ENCODE measurements at regions not wholly inside any gene's neighbourhood (a gene's known extent, or its start where the extent isn't known, plus 50 kb on each side); places are given as distances from the start of the nearest gene placed in this dataset.

- intact Hi-C loops (cut with micrococcal nuclease): no loop called here
- ChIA-PET POLR2A (no interaction called here), CTCF (interaction anchor here (0.7 kb wide), 1 partner anchor 1512 kb away, joined by 3 read pairs; no protein-coding TSS in a partner anchor)
- no peak overlapping the region for H2AFZ ChIP-seq (ENCODE audit: low read depth, low read length)
- no peak overlapping the region for H3K4me2 ChIP-seq (ENCODE audit: insufficient read depth, low read length)
- dilution Hi-C loops (cut with MboI; ENCODE audit: extremely low pct_ligation_motif_present, low sequenced_read_pairs): no loop called here
- H3K27ac ChIP-seq (ENCODE audit: insufficient read depth, low read depth, low read length): no peak overlapping the region
- H3K4me1 ChIP-seq (ENCODE audit: control insufficient read depth, extremely low read depth, insufficient read depth, low read length): no peaks in the 10 kb centered on the region
- H4K20me1 ChIP-seq (replicated peaks; ENCODE audit: control insufficient read depth, extremely low read depth, insufficient read depth, low read length): no peaks in the 10 kb centered on the region
- DNase-seq (ENCODE audit: low read depth, low spot score): no peak
- H3K36me3 ChIP-seq (ENCODE audit: control insufficient read depth in 2 of 2, extremely low read depth in 1 of 2, insufficient read depth in 2 of 2, low read length in 2 of 2): no peaks in the 10 kb centered on the region
- H3K9me1 ChIP-seq (replicated peaks; ENCODE audit: control insufficient read depth, extremely low read depth, insufficient read depth, low read length): no peaks in the 10 kb centered on the region
- H3K27me3 ChIP-seq (ENCODE audit: control insufficient read depth in 2 of 2, insufficient read depth in 2 of 2, low read length in 2 of 2): no peaks in the 10 kb centered on the region
- H3K79me2 ChIP-seq (ENCODE audit: control insufficient read depth, insufficient read depth, low read length): no peaks in the 10 kb centered on the region
- no peak for FAIRE-seq
- TF ChIP-seq EZH2 (IDR thresholded peaks at IDR 0.05; ENCODE audit: borderline replicate concordance, low read depth, low read length, severe bottlenecking): no peak
- TF ChIP-seq FOS (IDR thresholded peaks at IDR 0.05; ENCODE audit: borderline replicate concordance, insufficient read depth, low read length): no peak
- no peak for TF ChIP-seq JUN (IDR thresholded peaks at IDR 0.05; ENCODE audit: borderline replicate concordance, insufficient read depth, insufficient read length, low read depth)
- no peak for TF ChIP-seq MYC (IDR thresholded peaks at IDR 0.05; ENCODE audit: low read depth, low read length)
- TF ChIP-seq GATA2 (IDR thresholded peaks at IDR 0.05; ENCODE audit: insufficient read depth, insufficient read length, low read depth, low read length): no peak
- TF ChIP-seq, protein P1, sequence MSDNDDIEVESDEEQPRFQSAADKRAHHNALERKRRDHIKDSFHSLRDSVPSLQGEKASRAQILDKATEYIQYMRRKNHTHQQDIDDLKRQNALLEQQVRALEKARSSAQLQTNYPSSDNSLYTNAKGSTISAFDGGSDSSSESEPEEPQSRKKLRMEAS (IDR thresholded peaks at IDR 0.05; ENCODE audit: insufficient read depth, insufficient read length): no peak
- no peak for TF ChIP-seq POLR2A (IDR thresholded peaks at IDR 0.05; ENCODE audit: low read depth, low read length)
- no peak for TF ChIP-seq POLR2AphosphoS5 (IDR thresholded peaks at IDR 0.05; ENCODE audit: insufficient read depth, low read depth, low read length)
- TF ChIP-seq CTCF (IDR thresholded peaks at IDR 0.05; ENCODE audit: extremely low read depth in 1 of 2, insufficient read depth in 1 of 2, low read depth in 1 of 2, low read length in 2 of 2): no peak
- BruUV-seq (replicated peaks): no TSS peak
- no peak overlapping the region for H3K9ac ChIP-seq (replicated peaks; ENCODE audit: extremely low read depth, insufficient read depth, low read length)
- no peak overlapping the region for H3K4me3 ChIP-seq (replicated peaks in 1 of 3; ENCODE audit: insufficient read depth in 1 of 3, low read depth in 1 of 3, low read length in 3 of 3)
- H3K9me3 ChIP-seq (replicated peaks; ENCODE audit: control insufficient read depth, insufficient read depth, low read length): no peaks in the 10 kb centered on the region
Observed at GRCh38 chr9:10961883-10962282, 349.1 kb upstream of the PTPRD start.
